WTC11 (cell line): ENCODE measurements at regions not wholly inside any gene's neighbourhood (a gene's known extent, or its start where the extent isn't known, plus 50 kb on each side); places are given as distances from the start of the nearest gene placed in this dataset.

Source experiments
- ATAC-seq: fragments of 200-7000 bp; cut with Tn5 transposase; 2 replicates; pipeline ENCODE4 v1.10.0; 2021; ENCODE audit warnings: mild to moderate bottlenecking, moderate library complexity
- CTCF ChIA-PET: fragments of 300-600 bp; sonication (Branson Sonifier 250); formaldehyde crosslinking; loops from one replicate; lab custom pipeline; 2021; ENCODE audit warnings: antibody characterized with exemption; lab: Charles Lee
- POLR2A ChIA-PET: fragments of 350-600 bp; sonication (Branson Sonifier 250); formaldehyde crosslinking; loops from one replicate; lab custom pipeline; 2021; ENCODE audit warnings: antibody characterized with exemption; lab: Charles Lee
- DNase-seq: peaks from one replicate; pipeline ENCODE4 v3.0.0; 2021; ENCODE audit warnings: low spot score
- H3K27ac Mint-ChIP-seq: 2 replicates; pipeline ENCODE4 v1.8.0; 2021; ENCODE audit warnings: mixed read lengths
- H3K27me3 Mint-ChIP-seq: 2 replicates; pipeline ENCODE4 v1.8.0; 2021; ENCODE audit warnings: low read depth, mild to moderate bottlenecking, moderate library complexity, mixed read lengths
- H3K36me3 Mint-ChIP-seq: 2 replicates; pipeline ENCODE4 v1.8.0; 2021; ENCODE audit warnings: mixed read lengths
- H3K4me1 Mint-ChIP-seq: 2 replicates; pipeline ENCODE4 v1.8.0; 2022; ENCODE audit warnings: mixed read lengths
- H3K4me3 Mint-ChIP-seq: 2 replicates; pipeline ENCODE4 v1.8.0; 2021; ENCODE audit warnings: mild to moderate bottlenecking, moderate library complexity, mixed read lengths
- H3K9me3 Mint-ChIP-seq: 2 replicates; pipeline ENCODE4 v1.8.0; 2021; ENCODE audit warnings: mixed read lengths
- AR ChIP-seq: fragments of 250-450 bp; sonication (Bioruptor Pico); IDR thresholded peaks from 2 replicates; pipeline ENCODE4 v1.9.0; 2021; ENCODE audit warnings: mild to moderate bottlenecking
- ATF3 ChIP-seq: sonication (generic); formaldehyde crosslinking; conservative IDR thresholded peaks from 2 replicates; pipeline ENCODE4 v1.8.1; 2022; ENCODE audit warnings: mild to moderate bottlenecking, missing genetic modification reagents
- CREB1 ChIP-seq: sonication (generic); formaldehyde crosslinking; IDR thresholded peaks from 2 replicates; pipeline ENCODE4 v1.8.0; 2023; ENCODE audit warnings: mild to moderate bottlenecking, missing genetic modification reagents
- CREM ChIP-seq: sonication (generic); formaldehyde crosslinking; IDR thresholded peaks from 2 replicates; pipeline ENCODE4 v1.8.1; 2022; ENCODE audit warnings: mild to moderate bottlenecking, missing genetic modification reagents, moderate library complexity
- CTCF ChIP-seq: fragments of 200-600 bp; IDR thresholded peaks from 2 replicates; pipeline ENCODE4 v1.8.0; 2022; ENCODE audit warnings: antibody characterized with exemption
- E2F1 ChIP-seq: sonication (generic); formaldehyde crosslinking; IDR thresholded peaks from 2 replicates; pipeline ENCODE4 v1.8.0; 2022; ENCODE audit warnings: mild to moderate bottlenecking, missing genetic modification reagents
- GTF2I ChIP-seq: fragments of 250-450 bp; sonication (Bioruptor Pico); conservative IDR thresholded peaks from 2 replicates; pipeline ENCODE4 v1.4.0; 2021; ENCODE audit warnings: mild to moderate bottlenecking
- HMGXB4 ChIP-seq: sonication (generic); formaldehyde crosslinking; IDR thresholded peaks from 2 replicates; pipeline ENCODE4 v1.8.1; 2023; ENCODE audit warnings: mild to moderate bottlenecking, moderate library complexity, missing genetic modification reagents
- NFE2L1 ChIP-seq: sonication (generic); formaldehyde crosslinking; IDR thresholded peaks from 2 replicates; pipeline ENCODE4 v1.8.1; 2023; ENCODE audit warnings: missing genetic modification reagents
- RORB ChIP-seq: fragments of 250-450 bp; sonication (Bioruptor Pico); IDR thresholded peaks from 2 replicates; pipeline ENCODE4 v1.9.0; 2021; ENCODE audit warnings: mild to moderate bottlenecking
- SP1 ChIP-seq: sonication (generic); formaldehyde crosslinking; conservative IDR thresholded peaks from 2 replicates; pipeline ENCODE4 v1.8.1; 2022; ENCODE audit warnings: missing genetic modification reagents
- TEAD4 ChIP-seq: sonication (generic); formaldehyde crosslinking; IDR thresholded peaks from 2 replicates; pipeline ENCODE4 v1.8.0; 2022; ENCODE audit warnings: mild to moderate bottlenecking, missing genetic modification reagents
- USF1 ChIP-seq: sonication (generic); formaldehyde crosslinking; IDR thresholded peaks from 2 replicates; pipeline ENCODE4 v1.8.0; 2022; ENCODE audit warnings: mild to moderate bottlenecking, missing genetic modification reagents
- USF2 ChIP-seq: sonication (generic); formaldehyde crosslinking; IDR thresholded peaks from 2 replicates; pipeline ENCODE4 v1.8.1; 2023; ENCODE audit warnings: mild to moderate bottlenecking, missing genetic modification reagents, moderate library complexity
- ZBTB43 ChIP-seq: sonication (generic); formaldehyde crosslinking; IDR thresholded peaks from 2 replicates; pipeline ENCODE4 v1.8.1; 2023; ENCODE audit warnings: mild to moderate bottlenecking, missing genetic modification reagents
- ZNF121 ChIP-seq: sonication (generic); formaldehyde crosslinking; IDR thresholded peaks from 2 replicates; pipeline ENCODE4 v1.8.0; 2023; ENCODE audit warnings: missing genetic modification reagents
- ZNF232 ChIP-seq: sonication (generic); formaldehyde crosslinking; IDR thresholded peaks from 2 replicates; pipeline ENCODE4 v1.8.0; 2022; ENCODE audit warnings: mild to moderate bottlenecking, missing genetic modification reagents
- ZNF416 ChIP-seq: fragments of 250-450 bp; sonication (Bioruptor Pico); IDR thresholded peaks from 2 replicates; pipeline ENCODE4 v1.9.0; 2021; ENCODE audit warnings: mild to moderate bottlenecking, inconsistent platforms
- ZSCAN18 ChIP-seq: fragments of 250-450 bp; sonication (Bioruptor Pico); IDR thresholded peaks from 2 replicates; pipeline ENCODE4 v2.1.2; 2022; ENCODE audit warnings: mild to moderate bottlenecking, moderate library complexity

- Mint-ChIP-seq H3K27me3 (peaks cover 3% of the 10 kb centered on the region), H3K36me3 (no peaks in the 10 kb centered on the region), H3K27ac (no peak overlapping the region), H3K9me3 (peaks cover 5% of the 10 kb centered on the region), H3K4me3 (no peak overlapping the region), H3K4me1 (peaks cover 7% of the 10 kb centered on the region; the same call in 1 of the 2 replicates)
- DNase-seq = no peak
- ATAC-seq = 0 out of 2 replicates have a peak, but pooled peaks have one; percentile 36
- TF ChIP-seq USF1 (peak; percentile 34; the same call in 1 of the 2 replicates), USF2 (CRISPR knock-in tag) (peak; percentile 55; the same call in 1 of the 2 replicates), ZNF121 (no peak)
- CTCF ChIA-PET = no interaction called here
- POLR2A ChIA-PET = interaction anchor here (1.1 kb wide), 1 partner anchor 18 kb away, joined by 3 read pairs; no protein-coding TSS in a partner anchor
Observed at GRCh38 chr2:236415684-236416444, 151.7 kb upstream of the ASB18 start.

GRCh38 chr2:236417150-236417549 lies 152.5 kb upstream of the ACKR3 start:
- POLR2A ChIA-PET = interaction anchor here (0.6 kb wide), 1 partner anchor 588 kb away, joined by 8 read pairs; no protein-coding TSS in a partner anchor
- no peaks in the 10 kb centered on the region for H3K36me3 Mint-ChIP-seq
- ATAC-seq (no peak), DNase-seq (no peak)
- H3K9me3 Mint-ChIP-seq = peaks cover 5% of the 10 kb centered on the region
- TF ChIP-seq TEAD4 (no peak), SP1 (CRISPR knock-in tag) (no peak), AR (CRISPR knock-in tag) (no peak), ZNF232 (CRISPR knock-in tag) (no peak), GTF2I (no peak), ZNF416 (no peak), HMGXB4 (CRISPR knock-in tag) (no peak), CREB1 (CRISPR knock-in tag) (no peak), ATF3 (CRISPR knock-in tag) (no peak), CTCF (no peak), ZBTB43 (CRISPR knock-in tag) (no peak), RORB (CRISPR knock-in tag) (no peak), NFE2L1 (CRISPR knock-in tag) (no peak), ZSCAN18 (CRISPR knock-in tag) (no peak), E2F1 (CRISPR knock-in tag) (no peak), CREM (CRISPR knock-in tag) (no peak)
- no peak overlapping the region for H3K4me3 Mint-ChIP-seq
- CTCF ChIA-PET = no interaction called here
- H3K27ac Mint-ChIP-seq = no peak overlapping the region
- peaks cover 3% of the 10 kb centered on the region for H3K27me3 Mint-ChIP-seq
- H3K4me1 Mint-ChIP-seq = peaks cover 7% of the 10 kb centered on the region; the same call in 1 of the 2 replicates
